ENCODE measurements at regions not wholly inside any gene's neighbourhood (a gene's known extent, or its start where the extent isn't known, plus 50 kb on each side); places are given as distances from the start of the nearest gene placed in this dataset.

DNA sequence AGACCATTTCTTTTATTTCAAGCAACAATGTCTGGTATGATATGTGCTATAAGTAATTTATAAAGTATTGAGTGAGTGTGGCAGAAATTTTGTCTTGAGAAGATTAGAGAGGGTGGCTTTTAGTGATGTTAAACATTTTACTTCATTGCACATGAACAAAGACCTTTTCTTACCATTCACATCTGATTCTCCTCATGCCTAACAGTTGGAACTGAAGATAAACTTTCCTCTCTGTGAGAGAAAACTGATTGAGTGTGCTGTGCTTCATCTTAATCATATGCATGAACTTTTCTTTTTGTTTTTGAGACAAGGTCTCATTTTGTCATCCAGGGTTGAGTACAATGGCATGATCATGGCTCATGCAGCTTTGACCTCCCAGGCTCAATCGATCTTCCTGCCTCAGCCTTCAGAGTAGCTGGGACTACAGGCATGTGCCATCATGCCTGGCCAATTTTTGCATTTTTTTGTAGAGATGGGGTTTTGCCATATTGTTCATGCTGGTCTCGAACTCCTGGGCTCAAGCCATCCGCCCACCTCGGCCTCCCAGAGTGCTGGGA lies 377.7 kb upstream of the GOLIM4 start:
- Histone ChIP-seq H2AFZ (ENCODE audit: low read depth, low read length, severe bottlenecking) (no peak overlapping the region), H3K27me3 (ENCODE audit: low read length) (no peaks in the 10 kb centered on the region), H3K27ac (ENCODE audit: low read depth, low read length) (no peak overlapping the region), H3K4me2 (ENCODE audit: low read depth, low read length, poor library complexity, severe bottlenecking) (no peak overlapping the region), H3K79me2 (ENCODE audit: insufficient read depth, low read length) (no peaks in the 10 kb centered on the region), H3K36me3 (ENCODE audit: low read length) (no peaks in the 10 kb centered on the region), H4K20me1 (ENCODE audit: low read depth, low read length) (no peaks in the 10 kb centered on the region), H3K9me2 (replicated peaks; ENCODE audit: insufficient read depth, low read length) (no peaks in the 10 kb centered on the region), H3K4me3 (ENCODE audit: insufficient read depth, low read length, poor library complexity, severe bottlenecking) (no peak overlapping the region), H3F3A (ENCODE audit: insufficient read depth) (no peaks in the 10 kb centered on the region), H3K9ac (ENCODE audit: low read length) (no peak overlapping the region), H3K9me3 (ENCODE audit: insufficient read depth, low read length) (no peaks in the 10 kb centered on the region)
- TF ChIP-seq EZH2phosphoT487 (conservative IDR thresholded peaks at IDR 0.05; ENCODE audit: low read length) (no peak), CTCF (IDR thresholded peaks at IDR 0.05; ENCODE audit: insufficient read depth, low read length, poor library complexity, severe bottlenecking) (no peak)

GRCh38 chr3:168472783-168473182 lies 377.1 kb upstream of the GOLIM4 start:
- Histone ChIP-seq H3K9me3 (ENCODE audit: insufficient read depth, low read length) (no peaks in the 10 kb centered on the region), H3K36me3 (ENCODE audit: low read length) (no peaks in the 10 kb centered on the region), H3K4me2 (ENCODE audit: low read depth, low read length, poor library complexity, severe bottlenecking) (no peak overlapping the region), H3F3A (ENCODE audit: insufficient read depth) (no peaks in the 10 kb centered on the region), H3K27ac (ENCODE audit: low read depth, low read length) (no peak overlapping the region), H3K4me3 (ENCODE audit: insufficient read depth, low read length, poor library complexity, severe bottlenecking) (no peak overlapping the region), H3K27me3 (ENCODE audit: low read length) (no peaks in the 10 kb centered on the region), H3K9me2 (replicated peaks; ENCODE audit: insufficient read depth, low read length) (no peaks in the 10 kb centered on the region), H2AFZ (ENCODE audit: low read depth, low read length, severe bottlenecking) (no peak overlapping the region), H4K20me1 (ENCODE audit: low read depth, low read length) (no peaks in the 10 kb centered on the region), H3K9ac (ENCODE audit: low read length) (no peak overlapping the region), H3K79me2 (ENCODE audit: insufficient read depth, low read length) (no peaks in the 10 kb centered on the region)
- no peak for TF ChIP-seq EZH2phosphoT487 (conservative IDR thresholded peaks at IDR 0.05; ENCODE audit: low read length)
- no peak for TF ChIP-seq CTCF (IDR thresholded peaks at IDR 0.05; ENCODE audit: insufficient read depth, low read length, poor library complexity, severe bottlenecking)

GRCh38 chr3:168470380-168470779 lies 374.7 kb upstream of the GOLIM4 start:
- Histone ChIP-seq H3K27me3 (ENCODE audit: low read length) (no peaks in the 10 kb centered on the region), H4K20me1 (ENCODE audit: low read depth, low read length) (no peaks in the 10 kb centered on the region), H3K36me3 (ENCODE audit: low read length) (no peaks in the 10 kb centered on the region), H3K79me2 (ENCODE audit: insufficient read depth, low read length) (no peaks in the 10 kb centered on the region), H3K4me3 (ENCODE audit: insufficient read depth, low read length, poor library complexity, severe bottlenecking) (no peak overlapping the region), H2AFZ (ENCODE audit: low read depth, low read length, severe bottlenecking) (no peak overlapping the region), H3K27ac (ENCODE audit: low read depth, low read length) (no peak overlapping the region), H3K9me3 (ENCODE audit: insufficient read depth, low read length) (no peaks in the 10 kb centered on the region), H3K9ac (ENCODE audit: low read length) (no peak overlapping the region), H3K9me2 (replicated peaks; ENCODE audit: insufficient read depth, low read length) (no peaks in the 10 kb centered on the region), H3F3A (ENCODE audit: insufficient read depth) (no peaks in the 10 kb centered on the region), H3K4me2 (ENCODE audit: low read depth, low read length, poor library complexity, severe bottlenecking) (no peak overlapping the region)
- no peak for TF ChIP-seq CTCF (IDR thresholded peaks at IDR 0.05; ENCODE audit: insufficient read depth, low read length, poor library complexity, severe bottlenecking)
- TF ChIP-seq EZH2phosphoT487 (conservative IDR thresholded peaks at IDR 0.05; ENCODE audit: low read length) = no peak
